DND-41 (cell line): ENCODE measurements at regions not wholly inside any gene's neighbourhood (a gene's known extent, or its start where the extent isn't known, plus 50 kb on each side); places are given as distances from the start of the nearest gene placed in this dataset.

Experiments
- ATAC-seq: fragments of 200-7000 bp; cut with Tn5 transposase; 3 replicates; pipeline ENCODE4 v1.9.1; 2021; ENCODE audit warnings: low read depth; ENCODE audit not compliant: insufficient read depth
- DNase-seq: peaks from one replicate; pipeline ENCODE4 v3.0.0-alpha.2; 2020
- H2AFZ ChIP-seq: 2 replicates; pipeline ENCODE4 v1.6.0; 2012; ENCODE audit warnings: low read depth, low read length
- H3K27ac ChIP-seq: 2 replicates; pipeline ENCODE4 v1.5.1; 2012; ENCODE audit warnings: low read length, inconsistent platforms
- H3K27me3 ChIP-seq: fragments of 200-600 bp; sonication (generic); 2 replicates; pipeline ENCODE4 v1.6.0; 2012; ENCODE audit warnings: low read length, mild to moderate bottlenecking, inconsistent platforms; ENCODE audit not compliant: insufficient read depth, poor library complexity
- H3K36me3 ChIP-seq: 2 replicates; pipeline ENCODE4 v1.5.1; 2012; ENCODE audit warnings: low read length, inconsistent platforms; ENCODE audit not compliant: insufficient read depth
- H3K4me1 ChIP-seq: 2 replicates; pipeline ENCODE4 v1.5.1; 2012; ENCODE audit warnings: mild to moderate bottlenecking, low read length; ENCODE audit not compliant: insufficient read depth
- H3K4me2 ChIP-seq: 2 replicates; pipeline ENCODE4 v1.6.0; 2012; ENCODE audit warnings: mild to moderate bottlenecking, moderate library complexity, low read length, inconsistent platforms; ENCODE audit not compliant: insufficient read depth
- H3K4me3 ChIP-seq, 2 experiments: fragments of 200-600 bp in 1 of 2; shearing (Covaris generic) in 1 of 2; 2 replicates each; pipeline ENCODE4 v1.5.1; 2012 to 2016; ENCODE audit warnings: inconsistent platforms in 2 of 2, low read length in 2 of 2, mild to moderate bottlenecking in 2 of 2, low read depth in 1 of 2, moderate library complexity in 1 of 2
- H3K79me2 ChIP-seq: 2 replicates; pipeline ENCODE4 v1.6.0; 2012; ENCODE audit warnings: low read length, inconsistent platforms; ENCODE audit not compliant: insufficient read depth
- H3K9ac ChIP-seq: 2 replicates; pipeline ENCODE4 v1.6.0; 2012; ENCODE audit warnings: low read depth, mild to moderate bottlenecking, inconsistent platforms, low read length, moderate library complexity
- H3K9me3 ChIP-seq: 2 replicates; pipeline ENCODE4 v1.5.1; 2012; ENCODE audit warnings: low read length, moderate library complexity, mild to moderate bottlenecking, inconsistent platforms; ENCODE audit not compliant: insufficient read depth, severe bottlenecking
- H4K20me1 ChIP-seq: 2 replicates; pipeline ENCODE4 v1.6.0; 2012; ENCODE audit warnings: low read length; ENCODE audit not compliant: insufficient read depth
- CTCF ChIP-seq: IDR thresholded peaks from 2 replicates; pipeline ENCODE4 v1.5.1; 2012; ENCODE audit warnings: borderline replicate concordance, low read length, moderate library complexity, mild to moderate bottlenecking; ENCODE audit not compliant: poor library complexity, severe bottlenecking; ENCODE audit errors: extremely low read depth
- EZH2 ChIP-seq: IDR thresholded peaks from 3 replicates; pipeline ENCODE4 v1.6.1; 2012; ENCODE audit warnings: borderline replicate concordance, low read depth, mild to moderate bottlenecking, moderate library complexity, low read length, inconsistent platforms; ENCODE audit not compliant: severe bottlenecking

GRCh38 chr1:38533772-38534472 lies 325.6 kb downstream of the RRAGC start:
- H2AFZ ChIP-seq, result no peak overlapping the region

GRCh38 chr1:38530957-38531356 lies 328.6 kb downstream of the RRAGC start:
- H3K36me3 ChIP-seq, result no peaks in the 10 kb centered on the region
- no peak overlapping the region for H3K9ac ChIP-seq
- H3K27ac ChIP-seq, result no peak overlapping the region
- H3K27me3 ChIP-seq, result peaks cover 23% of the 10 kb centered on the region
- H3K4me2 ChIP-seq, result no peak overlapping the region
- H3K79me2 ChIP-seq, result no peaks in the 10 kb centered on the region
- no peak overlapping the region for H3K4me3 ChIP-seq
- H4K20me1 ChIP-seq, result peaks cover 8% of the 10 kb centered on the region
- no peak for ATAC-seq
- no peaks in the 10 kb centered on the region for H3K9me3 ChIP-seq
- no peak overlapping the region for H2AFZ ChIP-seq
- H3K4me1 ChIP-seq, result no peaks in the 10 kb centered on the region
- no peak for TF ChIP-seq EZH2
- TF ChIP-seq CTCF, result no peak
- no peak for DNase-seq

More at GRCh38 chr1:38533772-38534472, 325.6 kb downstream of the RRAGC start:
- H3K36me3 ChIP-seq, result no peaks in the 10 kb centered on the region
- H3K79me2 ChIP-seq, result no peaks in the 10 kb centered on the region
- no peak overlapping the region for H3K4me3 ChIP-seq
- no peaks in the 10 kb centered on the region for H3K4me1 ChIP-seq
- H4K20me1 ChIP-seq, result peaks cover 8% of the 10 kb centered on the region
- ATAC-seq (no peak), DNase-seq (no peak)
- H3K27ac ChIP-seq, result no peak overlapping the region
- peaks cover 30% of the 10 kb centered on the region for H3K27me3 ChIP-seq
- TF ChIP-seq CTCF (no peak), EZH2 (no peak)
- no peak overlapping the region for H3K9ac ChIP-seq
- H3K4me2 ChIP-seq, result no peak overlapping the region
- H3K9me3 ChIP-seq, result no peaks in the 10 kb centered on the region

- Histone ChIP-seq H3K27me3 (peaks cover 16% of the 10 kb centered on the region), H3K9me3 (no peaks in the 10 kb centered on the region)
These were observed 329.6 kb downstream of the RRAGC start for GRCh38 chr1:38529946-38530345.

More at GRCh38 chr1:38529946-38530345, 329.6 kb downstream of the RRAGC start:
- DNase-seq (no peak), ATAC-seq (no peak)
- H3K27ac ChIP-seq, result no peak overlapping the region
- H2AFZ ChIP-seq, result no peak overlapping the region
- no peak overlapping the region for H3K9ac ChIP-seq
- no peak overlapping the region for H3K4me3 ChIP-seq
- no peaks in the 10 kb centered on the region for H3K79me2 ChIP-seq
- TF ChIP-seq EZH2 (no peak), CTCF (no peak)
- no peaks in the 10 kb centered on the region for H3K4me1 ChIP-seq
- H4K20me1 ChIP-seq, result peaks cover 8% of the 10 kb centered on the region
- H3K36me3 ChIP-seq, result no peaks in the 10 kb centered on the region
- no peak overlapping the region for H3K4me2 ChIP-seq
